ENCODE measurements at regions not wholly inside any gene's neighbourhood (a gene's known extent, or its start where the extent isn't known, plus 50 kb on each side); places are given as distances from the start of the nearest gene placed in this dataset.

DNA sequence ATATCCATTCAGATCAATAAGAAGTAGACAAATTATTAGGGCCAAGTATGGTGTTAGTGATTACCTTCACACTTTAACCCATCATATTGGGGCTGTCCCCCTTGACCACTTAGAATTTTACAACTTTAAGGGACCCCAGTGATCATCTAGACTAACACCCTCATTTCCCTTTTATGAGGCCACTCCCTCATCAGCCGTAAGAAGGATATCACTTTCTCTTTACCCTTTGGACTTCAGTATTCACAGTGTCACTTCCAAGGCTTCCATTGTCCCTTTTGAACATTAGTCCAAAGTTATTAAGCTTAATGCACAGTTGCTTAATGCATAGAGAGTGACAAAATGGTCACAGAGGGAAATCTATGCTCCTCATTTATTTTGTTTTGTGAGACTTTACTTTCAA lies 172.4 kb upstream of the MPPED2 start:
- TF ChIP-seq GATA2 (IDR thresholded peaks at IDR 0.05; ENCODE audit: low read depth, low read length) (no peak), GATA3 (IDR thresholded peaks at IDR 0.05; ENCODE audit: low read depth, low read length) (no peak)

All from SH-SY5Y (cell line).